ENCODE measurements at regions not wholly inside any gene's neighbourhood (a gene's known extent, or its start where the extent isn't known, plus 50 kb on each side); places are given as distances from the start of the nearest gene placed in this dataset.

- DNase-seq, result no peak
- Histone ChIP-seq H3K4me1 (replicated peaks in 1 of 2) (no peaks in the 10 kb centered on the region), H3K27ac (no peak overlapping the region), H3K9me3 (replicated peaks in 1 of 3) (no peaks in the 10 kb centered on the region), H3K27me3 (no peaks in the 10 kb centered on the region), H3K4me3 (no peak overlapping the region), H3K36me3 (replicated peaks in 1 of 2) (no peaks in the 10 kb centered on the region)
- 59 to 94% (median 86%) methylated on average over 3 of the region's 3 CpGs for WGBS, 4 donors
- intact Hi-C loops (cut with DNase I), result no loop called here
- TF ChIP-seq, protein P1, sequence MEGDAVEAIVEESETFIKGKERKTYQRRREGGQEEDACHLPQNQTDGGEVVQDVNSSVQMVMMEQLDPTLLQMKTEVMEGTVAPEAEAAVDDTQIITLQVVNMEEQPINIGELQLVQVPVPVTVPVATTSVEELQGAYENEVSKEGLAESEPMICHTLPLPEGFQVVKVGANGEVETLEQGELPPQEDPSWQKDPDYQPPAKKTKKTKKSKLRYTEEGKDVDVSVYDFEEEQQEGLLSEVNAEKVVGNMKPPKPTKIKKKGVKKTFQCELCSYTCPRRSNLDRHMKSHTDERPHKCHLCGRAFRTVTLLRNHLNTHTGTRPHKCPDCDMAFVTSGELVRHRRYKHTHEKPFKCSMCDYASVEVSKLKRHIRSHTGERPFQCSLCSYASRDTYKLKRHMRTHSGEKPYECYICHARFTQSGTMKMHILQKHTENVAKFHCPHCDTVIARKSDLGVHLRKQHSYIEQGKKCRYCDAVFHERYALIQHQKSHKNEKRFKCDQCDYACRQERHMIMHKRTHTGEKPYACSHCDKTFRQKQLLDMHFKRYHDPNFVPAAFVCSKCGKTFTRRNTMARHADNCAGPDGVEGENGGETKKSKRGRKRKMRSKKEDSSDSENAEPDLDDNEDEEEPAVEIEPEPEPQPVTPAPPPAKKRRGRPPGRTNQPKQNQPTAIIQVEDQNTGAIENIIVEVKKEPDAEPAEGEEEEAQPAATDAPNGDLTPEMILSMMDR (IDR thresholded peaks at IDR 0.05), result no peak
- no peak for TF ChIP-seq POLR2A (IDR thresholded peaks at IDR 0.05)
Observed at GRCh38 chr3:178306432-178307115, 229.7 kb upstream of the KCNMB2 start.

DNA sequence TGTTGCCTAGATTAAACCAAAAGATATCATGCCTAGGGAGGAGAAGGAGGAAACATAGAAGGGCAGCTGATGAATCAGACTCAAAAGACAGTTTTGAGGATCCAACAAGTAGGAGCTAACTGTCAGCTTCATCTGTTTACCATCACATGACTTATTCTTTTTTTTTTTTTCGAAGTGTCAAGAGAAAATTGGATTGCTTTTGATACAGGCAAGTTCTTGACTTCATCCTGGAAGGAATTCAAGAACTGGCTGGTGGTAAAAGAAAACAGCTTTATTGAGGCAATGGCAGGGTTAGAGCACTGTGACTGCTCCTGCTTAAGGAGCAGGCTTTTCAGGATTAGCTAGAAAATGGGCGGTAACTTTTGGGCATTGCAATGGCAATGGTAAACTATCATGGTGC is 227.5 kb upstream of the KCNMB2 start:
- DNase-seq, result no peak
- Histone ChIP-seq H3K27me3 (no peaks in the 10 kb centered on the region), H3K4me3 (no peak overlapping the region), H3K4me1 (replicated peaks in 1 of 2) (no peaks in the 10 kb centered on the region), H3K36me3 (replicated peaks in 1 of 2) (no peaks in the 10 kb centered on the region), H3K27ac (no peak overlapping the region), H3K9me3 (replicated peaks in 1 of 3) (no peaks in the 10 kb centered on the region)
- 81 to 95% (median 88%) methylated on average over 2 of the region's 2 CpGs for WGBS, 4 donors
- intact Hi-C loops (cut with DNase I), result no loop called here
- TF ChIP-seq POLR2A (IDR thresholded peaks at IDR 0.05), result no peak
- TF ChIP-seq, protein P1 (IDR thresholded peaks at IDR 0.05), result no peak

DNA sequence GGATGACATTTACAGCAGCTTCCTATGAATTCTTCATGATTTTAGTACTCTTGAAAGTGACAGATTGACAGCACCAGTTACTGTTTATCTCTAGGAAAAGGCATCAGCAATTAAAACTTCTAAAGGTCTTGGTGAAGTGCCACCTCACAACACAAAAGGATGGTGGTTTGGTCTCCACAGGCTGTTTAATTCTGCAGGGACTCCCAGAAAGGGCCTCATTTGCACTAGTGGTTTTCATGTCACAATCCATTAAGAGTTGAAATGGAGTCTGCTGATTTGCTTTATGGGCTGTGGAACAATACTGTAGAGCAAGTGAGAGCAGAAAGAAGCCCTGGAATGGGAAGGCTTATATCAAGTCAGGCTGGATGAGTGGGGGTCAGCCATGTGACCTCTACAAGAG is 225.3 kb upstream of the KCNMB2 start:
- Histone ChIP-seq H3K36me3 (replicated peaks in 1 of 2) (no peaks in the 10 kb centered on the region), H3K27me3 (no peaks in the 10 kb centered on the region), H3K4me3 (no peak overlapping the region), H3K27ac (no peak overlapping the region), H3K4me1 (replicated peaks in 1 of 2) (no peaks in the 10 kb centered on the region), H3K9me3 (replicated peaks in 1 of 3) (no peaks in the 10 kb centered on the region)
- DNase-seq, result no peak
- no peak for TF ChIP-seq POLR2A (IDR thresholded peaks at IDR 0.05)
- TF ChIP-seq, protein P1 (IDR thresholded peaks at IDR 0.05), result no peak
- intact Hi-C loops (cut with DNase I), result no loop called here

- Histone ChIP-seq H3K4me1 (replicated peaks in 1 of 2) (no peaks in the 10 kb centered on the region), H3K4me3 (no peak overlapping the region), H3K27ac (no peak overlapping the region), H3K36me3 (replicated peaks in 1 of 2) (no peaks in the 10 kb centered on the region), H3K9me3 (replicated peaks in 1 of 3) (no peaks in the 10 kb centered on the region), H3K27me3 (no peaks in the 10 kb centered on the region)
- intact Hi-C loops (cut with DNase I), result no loop called here
- TF ChIP-seq POLR2A (IDR thresholded peaks at IDR 0.05), result no peak
- TF ChIP-seq, protein P1 (IDR thresholded peaks at IDR 0.05), result no peak
- DNase-seq, result no peak
- 94 to 100% (median 99%) methylated on average over 1 of the region's 1 CpG for WGBS, 4 donors
Observed at GRCh38 chr3:178313716-178314115, 222.5 kb upstream of the KCNMB2 start.

Measured in adrenal gland (tissue), 9 donors.